ENCODE measurements at regions not wholly inside any gene's neighbourhood (a gene's known extent, or its start where the extent isn't known, plus 50 kb on each side); places are given as distances from the start of the nearest gene placed in this dataset.

- DNase-seq: no peak
Measured at GRCh38 chr6:115717062-115717461, 343.6 kb downstream of the FRK start.

GRCh38 chr6:115712291-115712961, 348.3 kb downstream of the FRK start:
- DNase-seq: no peak

- DNase-seq: no peak
Measured at GRCh38 chr6:115708850-115709249, 351.8 kb downstream of the FRK start.

GRCh38 chr6:115706981-115707380, 353.7 kb downstream of the FRK start:
- DNase-seq: no peak

GRCh38 chr6:115706324-115706723, 354.4 kb downstream of the FRK start:
- no peak for DNase-seq

GRCh38 chr6:115704028-115704427, 356.7 kb downstream of the FRK start:
- DNase-seq: no peak

- DNase-seq: no peak
Measured at GRCh38 chr6:115691433-115691832, 369.3 kb downstream of the FRK start.

GRCh38 chr6:115690854-115691253, 369.8 kb downstream of the FRK start:
- DNase-seq: no peak

- no peak for DNase-seq
Measured at GRCh38 chr6:115681978-115682775, 378.5 kb downstream of the FRK start.

GRCh38 chr6:115680621-115681020, 380.1 kb downstream of the FRK start:
- no peak for DNase-seq

GRCh38 chr6:115677198-115677597, 383.5 kb downstream of the FRK start:
- no peak for DNase-seq

- no peak for DNase-seq
Measured at GRCh38 chr6:115675443-115675842, 385.2 kb downstream of the FRK start.

GRCh38 chr6:115668781-115669180, 391.9 kb downstream of the FRK start:
- no peak for DNase-seq

GRCh38 chr6:115668211-115668610, 392.5 kb downstream of the FRK start:
- no peak for DNase-seq

GRCh38 chr6:115667478-115668026, 393.1 kb downstream of the FRK start:
- DNase-seq: peak; percentile 1

GRCh38 chr6:115666997-115667396, 393.7 kb downstream of the FRK start:
- DNase-seq: no peak

GRCh38 chr6:115665310-115665709, 395.4 kb downstream of the FRK start:
- DNase-seq: no peak

GRCh38 chr6:115663681-115664080, 397.0 kb downstream of the FRK start:
- DNase-seq: no peak

GRCh38 chr6:115643762-115644161, 416.9 kb downstream of the FRK start:
- peak; percentile 73 for DNase-seq

- DNase-seq: peak; percentile 3
Measured at GRCh38 chr6:115634887-115635286, 425.8 kb downstream of the FRK start.

- DNase-seq: no peak
Measured at GRCh38 chr6:115634131-115634530, 426.6 kb downstream of the FRK start.

GRCh38 chr6:115631028-115631427, 429.7 kb downstream of the FRK start:
- no peak for DNase-seq

GRCh38 chr6:115630424-115631024, 430.2 kb downstream of the FRK start:
- no peak for DNase-seq

- DNase-seq: no peak
Measured at GRCh38 chr6:115629415-115629814, 431.3 kb downstream of the FRK start.

Data from fibroblast of upper back skin (primary cell).